IMR-90 (cell line): ENCODE measurements at regions not wholly inside any gene's neighbourhood (a gene's known extent, or its start where the extent isn't known, plus 50 kb on each side); places are given as distances from the start of the nearest gene placed in this dataset.

Source experiments
- ATAC-seq: fragments of 200-7000 bp; cut with Tn5 transposase; 2 replicates; pipeline ENCODE4 v1.9.1; 2020; ENCODE audit warnings: low read depth, mild to moderate bottlenecking, moderate library complexity
- BruUV-seq: library from RNA; stranded (reverse); fragments of 400-500 nt; replicated peaks from 2 replicates; lab custom pipeline; 2021; lab: Mats Ljungman, UMichigan
- CTCF ChIA-PET: fragments of 300-600 bp; formaldehyde crosslinking; extraction: SDS; loops from one replicate; lab custom pipeline; 2021; ENCODE audit warnings: antibody characterized with exemption; lab: Yijun Ruan, JAX
- POLR2A ChIA-PET: fragments of 300-600 bp; sonication (Branson Sonifier 250); formaldehyde crosslinking; loops from one replicate; lab custom pipeline; 2022; ENCODE audit warnings: antibody characterized with exemption; ENCODE audit not compliant: unreplicated experiment; lab: Charles Lee
- DNase-seq: peaks from one replicate; pipeline ENCODE4 v3.0.0; 2013
- H2AFZ ChIP-seq: replicated peaks from 2 replicates; pipeline ENCODE3; 2013; ENCODE audit warnings: low read length, mild to moderate bottlenecking; ENCODE audit not compliant: poor library complexity
- H2AK5ac ChIP-seq: 2 replicates; pipeline ENCODE4 v1.6.1; 2013; ENCODE audit warnings: low read depth, low read length, inconsistent platforms
- H2AK9ac ChIP-seq: replicated peaks from 2 replicates; pipeline ENCODE3; 2013; ENCODE audit warnings: mild to moderate bottlenecking, low read depth, low read length, moderate library complexity; ENCODE audit not compliant: poor library complexity
- H2BK120ac ChIP-seq: 2 replicates; pipeline ENCODE4 v1.6.1; 2013; ENCODE audit warnings: low read depth, low read length, inconsistent platforms
- H2BK15ac ChIP-seq: 3 replicates; pipeline ENCODE4 v1.6.1; 2013; ENCODE audit warnings: low read depth, low read length, inconsistent platforms
- H2BK20ac ChIP-seq: 2 replicates; pipeline ENCODE4 v1.6.1; 2013; ENCODE audit warnings: low read depth, mild to moderate bottlenecking, inconsistent platforms, low read length, moderate library complexity
- H2BK5ac ChIP-seq: 2 replicates; pipeline ENCODE4 v1.6.1; 2013; ENCODE audit warnings: mild to moderate bottlenecking, low read depth, low read length, inconsistent platforms; ENCODE audit not compliant: poor library complexity, severe bottlenecking
- H3K14ac ChIP-seq: replicated peaks from 2 replicates; pipeline ENCODE4 v1.6.1; 2013; ENCODE audit warnings: low read depth, low read length, inconsistent platforms
- H3K18ac ChIP-seq: 2 replicates; pipeline ENCODE4 v1.6.1; 2013; ENCODE audit warnings: low read depth, low read length, control low read depth
- H3K23ac ChIP-seq: 2 replicates; pipeline ENCODE4 v1.6.1; 2013; ENCODE audit warnings: low read depth, low read length, inconsistent platforms
- H3K27ac ChIP-seq: 2 replicates; pipeline ENCODE4 v1.5.1; 2013; ENCODE audit warnings: mild to moderate bottlenecking, control low read depth, low read length; ENCODE audit not compliant: insufficient read depth
- H3K27me3 ChIP-seq: 2 replicates; pipeline ENCODE4 v1.6.1; 2013; ENCODE audit warnings: low read length; ENCODE audit not compliant: control insufficient read depth, insufficient read depth
- H3K36me3 ChIP-seq: 2 replicates; pipeline ENCODE4 v1.6.1; 2013; ENCODE audit warnings: low read length, mixed read lengths; ENCODE audit not compliant: control insufficient read depth, insufficient read depth
- H3K4ac ChIP-seq: 2 replicates; pipeline ENCODE4 v1.6.1; 2013; ENCODE audit warnings: low read depth, low read length, inconsistent platforms
- H3K4me1 ChIP-seq: 2 replicates; pipeline ENCODE4 v1.6.1; 2013; ENCODE audit warnings: low read length, mixed read lengths; ENCODE audit not compliant: control insufficient read depth, insufficient read depth
- H3K4me2 ChIP-seq: 2 replicates; pipeline ENCODE4 v1.6.1; 2013; ENCODE audit warnings: low read depth, mild to moderate bottlenecking, control low read depth, low read length, moderate library complexity
- H3K4me3 ChIP-seq: 2 replicates; pipeline ENCODE4 v1.5.1; 2013; ENCODE audit warnings: low read depth, mild to moderate bottlenecking, control low read depth, low read length, moderate library complexity; ENCODE audit not compliant: insufficient read depth
- H3K56ac ChIP-seq: 2 replicates; pipeline ENCODE4 v1.6.1; 2013; ENCODE audit warnings: low read length, inconsistent platforms; ENCODE audit not compliant: insufficient read depth; ENCODE audit errors: extremely low read depth
- H3K79me1 ChIP-seq, 2 experiments: 2 replicates each; pipeline ENCODE4 v1.6.1; 2013; ENCODE audit warnings: low read length in 2 of 2, inconsistent platforms in 1 of 2, low read depth in 1 of 2
- H3K9ac ChIP-seq: 2 replicates; pipeline ENCODE4 v1.6.1; 2013; ENCODE audit warnings: low read depth, low read length, control low read depth
- H3K9me1 ChIP-seq: 2 replicates; pipeline ENCODE4 v1.6.1; 2013; ENCODE audit warnings: low read length, inconsistent platforms; ENCODE audit not compliant: insufficient read depth
- H3K9me3 ChIP-seq: 2 replicates; pipeline ENCODE4 v1.6.1; 2013; ENCODE audit warnings: low read length; ENCODE audit not compliant: control insufficient read depth, insufficient read depth
- H4K20me1 ChIP-seq: 2 replicates; pipeline ENCODE4 v1.6.1; 2013; ENCODE audit warnings: low read length, inconsistent platforms; ENCODE audit not compliant: insufficient read depth
- H4K5ac ChIP-seq: 2 replicates; pipeline ENCODE4 v1.6.1; 2013; ENCODE audit warnings: mild to moderate bottlenecking, low read depth, low read length, control low read depth
- H4K8ac ChIP-seq, 2 experiments: 2 replicates each; pipeline ENCODE4 v1.6.1; 2013; ENCODE audit warnings: low read depth in 2 of 2, low read length in 2 of 2, control low read depth in 1 of 2, inconsistent platforms in 1 of 2
- H4K91ac ChIP-seq: 2 replicates; pipeline ENCODE4 v1.6.1; 2013; ENCODE audit warnings: low read depth, low read length, inconsistent platforms; ENCODE audit not compliant: insufficient read depth
- CTCF ChIP-seq: conservative IDR thresholded peaks from 2 replicates; pipeline ENCODE4 v1.5.1; 2012; ENCODE audit warnings: mild to moderate bottlenecking, low read depth, low read length, improper control_type of control experiment
- MAZ ChIP-seq: IDR thresholded peaks from 2 replicates; pipeline ENCODE4 v1.6.1; 2012; ENCODE audit warnings: low read depth, mild to moderate bottlenecking, low read length, improper control_type of control experiment, moderate library complexity, borderline replicate concordance
- MXI1 ChIP-seq: IDR thresholded peaks from 2 replicates; pipeline ENCODE4 v1.6.1; 2012; ENCODE audit warnings: low read depth, mild to moderate bottlenecking, low read length, moderate library complexity, borderline replicate concordance
- RAD21 ChIP-seq: IDR thresholded peaks from 2 replicates; pipeline ENCODE4 v1.6.1; 2012; ENCODE audit warnings: low read length, improper control_type of control experiment
- RCOR1 ChIP-seq: IDR thresholded peaks from 2 replicates; pipeline ENCODE4 v1.6.1; 2012; ENCODE audit warnings: mild to moderate bottlenecking, low read length, improper control_type of control experiment; ENCODE audit not compliant: insufficient replicate concordance
- RFX5 ChIP-seq: IDR thresholded peaks from 2 replicates; pipeline ENCODE4 v1.8.0; 2012; ENCODE audit warnings: low read depth, mild to moderate bottlenecking, low read length, moderate library complexity
- WGBS, 2 experiments: methylation state at CpG; one replicate each; pipeline versions ENCODE4 v1.1.5 to v1.1.7; 2013; ENCODE audit warnings: missing lambda C conversion rate in 2 of 2; ENCODE audit not compliant: insufficient read length in 1 of 2; ENCODE audit errors: extremely low coverage in 2 of 2; 5-methylcytosine and 5-hydroxymethylcytosine counted together
- dilution Hi-C: fragments of 300-500 bp; cut with HindIII; formaldehyde crosslinking; loops from one replicate; pipeline ENCODE4 v1.14.3; 2018; ENCODE audit warnings: low sequenced_read_pairs; ENCODE audit not compliant: unreplicated experiment
- in situ Hi-C: fragments of 300-500 bp; cut with MboI; formaldehyde crosslinking; loops from 3 replicates; pipeline ENCODE4 v1.14.3; 2019; ENCODE audit warnings: low sequenced_read_pairs, inconsistent platforms, mixed read lengths
- intact Hi-C: fragments of 100-400 bp; cut with micrococcal nuclease; formaldehyde crosslinking; loops from 2 replicates; pipeline ENCODE4 v1.10.0; 2022

GRCh38 chr21:34020983-34021553 lies 52.3 kb upstream of the MRPS6 start:
- no peak for DNase-seq

More at GRCh38 chr21:34020983-34021553, 52.3 kb upstream of the MRPS6 start:
- dilution Hi-C loops, result no loop called here
- Histone ChIP-seq H3K27ac (no peak overlapping the region), H2BK5ac (no peak overlapping the region), H2AK9ac (no peak overlapping the region), H3K36me3 (no peaks in the 10 kb centered on the region), H4K91ac (no peak overlapping the region), H3K9me3 (peaks cover 10% of the 10 kb centered on the region), H3K9ac (no peak overlapping the region), H3K23ac (no peak overlapping the region), H2AFZ (no peak overlapping the region), H2AK5ac (no peak overlapping the region), H3K56ac (no peak overlapping the region), H3K9me1 (peaks cover 7% of the 10 kb centered on the region), H3K79me1 (no peaks in the 10 kb centered on the region), H3K27me3 (peaks cover 8% of the 10 kb centered on the region), H3K4me2 (no peak overlapping the region), H3K4me3 (no peak overlapping the region), H3K18ac (no peak overlapping the region), H3K4me1 (peaks cover 2% of the 10 kb centered on the region), H3K4ac (no peak overlapping the region), H2BK15ac (no peak overlapping the region), H4K8ac (no peak overlapping the region), H4K5ac (no peak overlapping the region), H2BK20ac (no peak overlapping the region), H4K20me1 (no peaks in the 10 kb centered on the region), H2BK120ac (no peak overlapping the region), H3K14ac (no peak overlapping the region)
- in situ Hi-C loops, result no loop called here
- WGBS, 2 experiments, result no CpG with 5 or more reads among the region's 4 CpGs
- TF ChIP-seq CTCF (no peak), RFX5 (no peak), MXI1 (no peak), RAD21 (no peak), RCOR1 (no peak), MAZ (no peak)
- ChIA-PET POLR2A (no interaction called here), CTCF (no interaction called here)
- intact Hi-C loops, result no loop called here
- BruUV-seq, result no TSS peak
- no peak for ATAC-seq
